ENCODE measurements at regions not wholly inside any gene's neighbourhood (a gene's known extent, or its start where the extent isn't known, plus 50 kb on each side); places are given as distances from the start of the nearest gene placed in this dataset.

DNA sequence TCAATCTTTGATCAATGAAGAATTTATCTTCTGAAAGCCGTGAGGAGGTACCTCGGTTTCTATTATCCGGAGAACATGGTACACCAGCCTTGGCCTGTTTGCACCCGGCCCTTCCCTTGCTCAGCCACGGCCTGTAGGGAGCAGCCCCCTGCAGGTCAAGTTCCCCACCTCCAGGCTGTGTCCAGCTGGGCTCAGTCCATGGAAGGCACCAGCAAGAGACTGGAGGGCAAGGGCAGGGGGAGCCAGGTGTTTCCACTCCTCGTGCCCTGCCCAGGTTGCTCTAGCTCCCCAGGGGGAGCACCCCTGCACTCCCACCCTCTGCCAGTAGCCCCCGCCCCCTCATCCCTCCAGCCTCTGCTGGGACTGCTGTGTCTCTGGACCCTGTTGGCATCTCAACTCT is 87.3 kb upstream of the ADAMTS2 start:
- H3K9ac ChIP-seq (ENCODE audit: low read depth in 1 of 2, low read length in 2 of 2), result no peak overlapping the region
- H3K36me3 ChIP-seq (ENCODE audit: control insufficient read depth in 4 of 4, insufficient read depth in 3 of 4, low read depth in 1 of 4, low read length in 3 of 4), result no peaks in the 10 kb centered on the region
- H3K9me3 ChIP-seq (ENCODE audit: control insufficient read depth in 4 of 4, low read length in 3 of 4), result peaks cover 0 to 2% (median 2%) of the 10 kb centered on the region in 4 donors
- no peaks in the 10 kb centered on the region for H3K4me1 ChIP-seq (ENCODE audit: control insufficient read depth in 4 of 4, insufficient read depth in 4 of 4, low read length in 3 of 4)
- no peak for DNase-seq (ENCODE audit: low spot score)
- H3K4me3 ChIP-seq (ENCODE audit: low read depth in 1 of 3, low read length in 3 of 3), result no peak overlapping the region
- no peak overlapping the region for H3K27ac ChIP-seq (ENCODE audit: low read depth in 1 of 2, low read length in 2 of 2)
- TF ChIP-seq NR2F2 (IDR thresholded peaks at IDR 0.05) (no peak), TAF1 (conservative IDR thresholded peaks at IDR 0.05) (no peak), RAD21 (IDR thresholded peaks at IDR 0.05) (no peak), HNF4G (IDR thresholded peaks at IDR 0.05) (no peak), RXRA (IDR thresholded peaks at IDR 0.05) (no peak), EGR1 (IDR thresholded peaks at IDR 0.05; ENCODE audit: low read depth in 2 of 2) (no peak), HNF4A (conservative IDR thresholded peaks at IDR 0.05) (no peak), SP1 (IDR thresholded peaks at IDR 0.05) (no peak), GABPA (IDR thresholded peaks at IDR 0.05 in 1 of 2, conservative IDR thresholded peaks at IDR 0.05 in 1 of 2) (no peak)
- TF ChIP-seq, protein P1, sequence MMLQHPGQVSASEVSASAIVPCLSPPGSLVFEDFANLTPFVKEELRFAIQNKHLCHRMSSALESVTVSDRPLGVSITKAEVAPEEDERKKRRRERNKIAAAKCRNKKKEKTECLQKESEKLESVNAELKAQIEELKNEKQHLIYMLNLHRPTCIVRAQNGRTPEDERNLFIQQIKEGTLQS (IDR thresholded peaks at IDR 0.05), result no peak
- TF ChIP-seq, protein P2, sequence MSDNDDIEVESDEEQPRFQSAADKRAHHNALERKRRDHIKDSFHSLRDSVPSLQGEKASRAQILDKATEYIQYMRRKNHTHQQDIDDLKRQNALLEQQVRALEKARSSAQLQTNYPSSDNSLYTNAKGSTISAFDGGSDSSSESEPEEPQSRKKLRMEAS (IDR thresholded peaks at IDR 0.05), result no peak
- TF ChIP-seq, protein P3, sequence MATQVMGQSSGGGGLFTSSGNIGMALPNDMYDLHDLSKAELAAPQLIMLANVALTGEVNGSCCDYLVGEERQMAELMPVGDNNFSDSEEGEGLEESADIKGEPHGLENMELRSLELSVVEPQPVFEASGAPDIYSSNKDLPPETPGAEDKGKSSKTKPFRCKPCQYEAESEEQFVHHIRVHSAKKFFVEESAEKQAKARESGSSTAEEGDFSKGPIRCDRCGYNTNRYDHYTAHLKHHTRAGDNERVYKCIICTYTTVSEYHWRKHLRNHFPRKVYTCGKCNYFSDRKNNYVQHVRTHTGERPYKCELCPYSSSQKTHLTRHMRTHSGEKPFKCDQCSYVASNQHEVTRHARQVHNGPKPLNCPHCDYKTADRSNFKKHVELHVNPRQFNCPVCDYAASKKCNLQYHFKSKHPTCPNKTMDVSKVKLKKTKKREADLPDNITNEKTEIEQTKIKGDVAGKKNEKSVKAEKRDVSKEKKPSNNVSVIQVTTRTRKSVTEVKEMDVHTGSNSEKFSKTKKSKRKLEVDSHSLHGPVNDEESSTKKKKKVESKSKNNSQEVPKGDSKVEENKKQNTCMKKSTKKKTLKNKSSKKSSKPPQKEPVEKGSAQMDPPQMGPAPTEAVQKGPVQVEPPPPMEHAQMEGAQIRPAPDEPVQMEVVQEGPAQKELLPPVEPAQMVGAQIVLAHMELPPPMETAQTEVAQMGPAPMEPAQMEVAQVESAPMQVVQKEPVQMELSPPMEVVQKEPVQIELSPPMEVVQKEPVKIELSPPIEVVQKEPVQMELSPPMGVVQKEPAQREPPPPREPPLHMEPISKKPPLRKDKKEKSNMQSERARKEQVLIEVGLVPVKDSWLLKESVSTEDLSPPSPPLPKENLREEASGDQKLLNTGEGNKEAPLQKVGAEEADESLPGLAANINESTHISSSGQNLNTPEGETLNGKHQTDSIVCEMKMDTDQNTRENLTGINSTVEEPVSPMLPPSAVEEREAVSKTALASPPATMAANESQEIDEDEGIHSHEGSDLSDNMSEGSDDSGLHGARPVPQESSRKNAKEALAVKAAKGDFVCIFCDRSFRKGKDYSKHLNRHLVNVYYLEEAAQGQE (IDR thresholded peaks at IDR 0.05), result no peak
- WGBS, result 63% methylated on average over 7 of the region's 7 CpGs
- no peaks in the 10 kb centered on the region for H3K27me3 ChIP-seq (ENCODE audit: control insufficient read depth in 4 of 4, insufficient read depth in 4 of 4, low read length in 3 of 4)

DNA sequence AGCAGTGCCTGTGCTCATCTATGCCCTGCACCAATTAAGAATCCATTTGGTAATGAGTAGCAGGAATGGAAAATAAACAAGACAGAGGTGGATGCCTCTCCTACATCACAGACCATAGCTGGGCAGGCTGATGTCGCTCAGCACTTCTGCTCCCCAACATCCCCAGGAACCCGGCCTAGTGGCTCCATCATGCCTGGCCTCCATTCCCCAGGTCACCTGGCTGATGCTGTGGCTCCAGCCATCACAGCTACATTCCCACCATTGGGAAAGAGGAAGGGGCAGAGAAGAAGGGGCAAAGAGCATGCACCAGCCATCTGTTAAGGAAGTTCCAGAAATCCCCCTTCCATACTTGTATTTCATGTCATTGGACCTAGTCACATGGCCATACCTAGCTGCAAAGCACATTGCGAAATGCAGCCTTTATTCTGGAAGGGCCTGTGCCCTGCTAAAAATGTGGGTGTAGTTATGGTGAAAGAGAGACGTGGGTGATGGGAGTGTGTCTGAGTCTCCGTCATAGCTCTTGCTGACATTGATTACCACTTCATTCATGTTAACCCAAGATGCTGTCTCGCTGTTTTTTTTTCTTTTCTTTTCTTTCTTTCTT is 86.1 kb upstream of the ADAMTS2 start:
- peaks cover 0 to 2% (median 2%) of the 10 kb centered on the region in 4 donors for H3K9me3 ChIP-seq (ENCODE audit: control insufficient read depth in 4 of 4, low read length in 3 of 4)
- DNase-seq (ENCODE audit: low spot score), result no peak
- no peak overlapping the region for H3K9ac ChIP-seq (ENCODE audit: low read depth in 1 of 2, low read length in 2 of 2)
- no peaks in the 10 kb centered on the region for H3K36me3 ChIP-seq (ENCODE audit: control insufficient read depth in 4 of 4, insufficient read depth in 3 of 4, low read depth in 1 of 4, low read length in 3 of 4)
- H3K4me3 ChIP-seq (ENCODE audit: low read depth in 1 of 3, low read length in 3 of 3), result no peak overlapping the region
- no peak overlapping the region for H3K27ac ChIP-seq (ENCODE audit: low read depth in 1 of 2, low read length in 2 of 2)
- no peak for TF ChIP-seq HNF4A (conservative IDR thresholded peaks at IDR 0.05)
- TF ChIP-seq, protein P1 (IDR thresholded peaks at IDR 0.05), result no peak
- TF ChIP-seq GABPA (IDR thresholded peaks at IDR 0.05 in 1 of 2, conservative IDR thresholded peaks at IDR 0.05 in 1 of 2), result no peak
- no peak for TF ChIP-seq NR2F2 (IDR thresholded peaks at IDR 0.05)
- no peak for TF ChIP-seq RAD21 (IDR thresholded peaks at IDR 0.05)
- TF ChIP-seq, protein P3 (IDR thresholded peaks at IDR 0.05), result no peak
- TF ChIP-seq SP1 (IDR thresholded peaks at IDR 0.05), result no peak
- no peak for TF ChIP-seq FOXA2 (IDR thresholded peaks at IDR 0.05)
- TF ChIP-seq FOXA1 (IDR thresholded peaks at IDR 0.05), result no peak
- TF ChIP-seq HNF4G (IDR thresholded peaks at IDR 0.05), result no peak
- no peak for TF ChIP-seq YY1 (IDR thresholded peaks at IDR 0.05)
- no peak for TF ChIP-seq RXRA (IDR thresholded peaks at IDR 0.05)
- no peak for TF ChIP-seq EGR1 (IDR thresholded peaks at IDR 0.05; ENCODE audit: low read depth in 2 of 2)
- no peak for TF ChIP-seq TAF1 (conservative IDR thresholded peaks at IDR 0.05)
- TF ChIP-seq, protein P2 (IDR thresholded peaks at IDR 0.05), result no peak
- TF ChIP-seq, protein P4, sequence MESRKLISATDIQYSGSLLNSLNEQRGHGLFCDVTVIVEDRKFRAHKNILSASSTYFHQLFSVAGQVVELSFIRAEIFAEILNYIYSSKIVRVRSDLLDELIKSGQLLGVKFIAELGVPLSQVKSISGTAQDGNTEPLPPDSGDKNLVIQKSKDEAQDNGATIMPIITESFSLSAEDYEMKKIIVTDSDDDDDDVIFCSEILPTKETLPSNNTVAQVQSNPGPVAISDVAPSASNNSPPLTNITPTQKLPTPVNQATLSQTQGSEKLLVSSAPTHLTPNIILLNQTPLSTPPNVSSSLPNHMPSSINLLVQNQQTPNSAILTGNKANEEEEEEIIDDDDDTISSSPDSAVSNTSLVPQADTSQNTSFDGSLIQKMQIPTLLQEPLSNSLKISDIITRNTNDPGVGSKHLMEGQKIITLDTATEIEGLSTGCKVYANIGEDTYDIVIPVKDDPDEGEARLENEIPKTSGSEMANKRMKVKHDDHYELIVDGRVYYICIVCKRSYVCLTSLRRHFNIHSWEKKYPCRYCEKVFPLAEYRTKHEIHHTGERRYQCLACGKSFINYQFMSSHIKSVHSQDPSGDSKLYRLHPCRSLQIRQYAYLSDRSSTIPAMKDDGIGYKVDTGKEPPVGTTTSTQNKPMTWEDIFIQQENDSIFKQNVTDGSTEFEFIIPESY (IDR thresholded peaks at IDR 0.05), result no peak
- TF ChIP-seq JUND (IDR thresholded peaks at IDR 0.05), result no peak
- TF ChIP-seq, protein P5, sequence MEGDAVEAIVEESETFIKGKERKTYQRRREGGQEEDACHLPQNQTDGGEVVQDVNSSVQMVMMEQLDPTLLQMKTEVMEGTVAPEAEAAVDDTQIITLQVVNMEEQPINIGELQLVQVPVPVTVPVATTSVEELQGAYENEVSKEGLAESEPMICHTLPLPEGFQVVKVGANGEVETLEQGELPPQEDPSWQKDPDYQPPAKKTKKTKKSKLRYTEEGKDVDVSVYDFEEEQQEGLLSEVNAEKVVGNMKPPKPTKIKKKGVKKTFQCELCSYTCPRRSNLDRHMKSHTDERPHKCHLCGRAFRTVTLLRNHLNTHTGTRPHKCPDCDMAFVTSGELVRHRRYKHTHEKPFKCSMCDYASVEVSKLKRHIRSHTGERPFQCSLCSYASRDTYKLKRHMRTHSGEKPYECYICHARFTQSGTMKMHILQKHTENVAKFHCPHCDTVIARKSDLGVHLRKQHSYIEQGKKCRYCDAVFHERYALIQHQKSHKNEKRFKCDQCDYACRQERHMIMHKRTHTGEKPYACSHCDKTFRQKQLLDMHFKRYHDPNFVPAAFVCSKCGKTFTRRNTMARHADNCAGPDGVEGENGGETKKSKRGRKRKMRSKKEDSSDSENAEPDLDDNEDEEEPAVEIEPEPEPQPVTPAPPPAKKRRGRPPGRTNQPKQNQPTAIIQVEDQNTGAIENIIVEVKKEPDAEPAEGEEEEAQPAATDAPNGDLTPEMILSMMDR (IDR thresholded peaks at IDR 0.05; ENCODE audit: low read depth, low read length, missing input control), result no peak
- no peaks in the 10 kb centered on the region for H3K27me3 ChIP-seq (ENCODE audit: control insufficient read depth in 4 of 4, insufficient read depth in 4 of 4, low read length in 3 of 4)
- WGBS, result 63% methylated on average over 6 of the region's 6 CpGs
- H3K4me1 ChIP-seq (ENCODE audit: control insufficient read depth in 4 of 4, insufficient read depth in 4 of 4, low read length in 3 of 4), result no peaks in the 10 kb centered on the region

Data from liver (tissue), 8 donors.